Activated CD4-positive, alpha-beta T cell treated with anti-CD3 and anti-CD28 coated beads, Interleukin-2, amount 10 ng/mL, durations not matched to agents 24 days and 14 days (primary cell): ENCODE measurements at regions not wholly inside any gene's neighbourhood (a gene's known extent, or its start where the extent isn't known, plus 50 kb on each side); places are given as distances from the start of the nearest gene placed in this dataset.

Experiments used
- DNase-seq: peaks from one replicate; pipeline ENCODE4 v3.0.0; 2022
- H3K27ac Mint-ChIP-seq: one replicate; pipeline ENCODE4 v1.8.0; 2022; ENCODE audit warnings: mild to moderate bottlenecking, mixed read lengths
- H3K27me3 Mint-ChIP-seq: one replicate; pipeline ENCODE4 v1.8.0; 2022; ENCODE audit warnings: mixed read lengths
- H3K36me3 Mint-ChIP-seq: one replicate; pipeline ENCODE4 v1.8.0; 2022; ENCODE audit warnings: low read depth, mild to moderate bottlenecking, mixed read lengths
- H3K4me1 Mint-ChIP-seq: one replicate; pipeline ENCODE4 v1.8.0; 2021; ENCODE audit warnings: mixed read lengths
- H3K4me3 Mint-ChIP-seq: one replicate; pipeline ENCODE4 v1.8.0; 2022; ENCODE audit warnings: mild to moderate bottlenecking, moderate library complexity, mixed read lengths
- H3K9me3 Mint-ChIP-seq: one replicate; pipeline ENCODE4 v1.8.0; 2021; ENCODE audit warnings: mixed read lengths
- intact Hi-C: fragments of 100-400 bp; cut with micrococcal nuclease; formaldehyde crosslinking; loops from one replicate; pipeline ENCODE4 v1.15.1; 2023

DNA sequence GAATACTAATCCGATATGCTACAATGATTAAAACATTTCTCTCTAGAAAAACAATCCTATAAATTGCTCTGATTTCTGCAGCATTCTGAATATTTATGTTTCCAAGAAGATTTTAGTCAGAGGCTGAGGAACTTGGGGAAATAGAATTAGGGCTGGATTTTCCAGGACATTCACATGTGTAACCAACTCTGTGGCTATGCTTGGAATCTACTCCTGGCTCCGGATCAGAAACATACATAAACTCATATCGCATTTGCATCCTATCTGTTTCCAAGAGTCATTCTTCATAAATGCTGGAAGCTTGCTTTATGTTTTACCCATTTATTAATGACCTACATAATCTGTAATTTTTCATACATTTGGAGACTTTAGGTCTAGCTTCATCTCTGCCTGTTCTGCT, 459.9 kb upstream of the MARCKS start:
- Mint-ChIP-seq H3K27me3 (no peaks in the 10 kb centered on the region), H3K36me3 (no peaks in the 10 kb centered on the region), H3K4me3 (no peak overlapping the region), H3K4me1 (no peaks in the 10 kb centered on the region), H3K9me3 (no peaks in the 10 kb centered on the region), H3K27ac (no peak overlapping the region)
- intact Hi-C loops = no loop called here
- DNase-seq = no peak

DNA sequence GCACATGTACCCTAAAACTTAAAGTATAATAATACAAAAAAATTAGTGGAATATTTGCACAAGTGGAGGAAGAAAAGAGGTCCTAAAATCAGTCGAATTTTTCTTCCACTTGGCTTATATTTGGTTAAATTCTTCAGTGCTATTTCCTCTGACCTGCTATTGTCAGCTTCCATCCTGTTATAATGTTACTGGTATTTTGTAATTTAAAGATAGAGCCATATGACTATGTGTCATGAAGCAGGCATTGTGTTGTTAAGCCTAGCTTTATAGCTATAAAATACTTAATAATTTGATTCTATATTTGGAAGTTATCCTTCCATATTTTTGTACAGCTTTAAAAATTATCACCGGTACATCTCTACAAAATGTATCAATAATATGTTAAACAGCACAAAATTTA, 455.9 kb upstream of the MARCKS start:
- H3K27ac Mint-ChIP-seq = no peak overlapping the region
- no peaks in the 10 kb centered on the region for H3K27me3 Mint-ChIP-seq
- H3K4me1 Mint-ChIP-seq = no peaks in the 10 kb centered on the region
- intact Hi-C loops = no loop called here
- H3K36me3 Mint-ChIP-seq = no peaks in the 10 kb centered on the region
- H3K9me3 Mint-ChIP-seq = no peaks in the 10 kb centered on the region
- no peak for DNase-seq
- H3K4me3 Mint-ChIP-seq = no peak overlapping the region

DNA sequence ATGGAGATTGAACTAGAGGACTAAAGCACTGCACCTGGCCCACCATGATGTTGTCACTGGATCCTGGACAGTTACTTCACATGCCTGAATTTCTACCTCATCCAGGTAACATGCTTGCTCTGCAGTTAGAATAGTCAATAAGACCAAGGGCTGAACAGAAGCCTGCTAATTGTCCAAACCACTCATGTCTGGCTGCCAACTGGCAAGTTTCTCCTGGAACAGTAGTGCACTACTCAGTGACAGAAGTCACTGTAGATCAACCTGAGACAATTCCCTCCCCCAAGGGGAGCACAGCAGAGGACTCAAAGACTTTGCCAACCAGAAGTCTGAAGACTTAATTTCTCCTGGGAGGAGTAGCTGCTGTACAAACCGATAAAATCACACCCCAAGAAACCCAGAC, 454.6 kb upstream of the MARCKS start:
- DNase-seq = no peak
- intact Hi-C loops = no loop called here
- H3K27ac Mint-ChIP-seq = no peak overlapping the region
- no peaks in the 10 kb centered on the region for H3K4me1 Mint-ChIP-seq
- no peaks in the 10 kb centered on the region for H3K36me3 Mint-ChIP-seq
- no peaks in the 10 kb centered on the region for H3K27me3 Mint-ChIP-seq
- no peak overlapping the region for H3K4me3 Mint-ChIP-seq
- no peaks in the 10 kb centered on the region for H3K9me3 Mint-ChIP-seq

DNA sequence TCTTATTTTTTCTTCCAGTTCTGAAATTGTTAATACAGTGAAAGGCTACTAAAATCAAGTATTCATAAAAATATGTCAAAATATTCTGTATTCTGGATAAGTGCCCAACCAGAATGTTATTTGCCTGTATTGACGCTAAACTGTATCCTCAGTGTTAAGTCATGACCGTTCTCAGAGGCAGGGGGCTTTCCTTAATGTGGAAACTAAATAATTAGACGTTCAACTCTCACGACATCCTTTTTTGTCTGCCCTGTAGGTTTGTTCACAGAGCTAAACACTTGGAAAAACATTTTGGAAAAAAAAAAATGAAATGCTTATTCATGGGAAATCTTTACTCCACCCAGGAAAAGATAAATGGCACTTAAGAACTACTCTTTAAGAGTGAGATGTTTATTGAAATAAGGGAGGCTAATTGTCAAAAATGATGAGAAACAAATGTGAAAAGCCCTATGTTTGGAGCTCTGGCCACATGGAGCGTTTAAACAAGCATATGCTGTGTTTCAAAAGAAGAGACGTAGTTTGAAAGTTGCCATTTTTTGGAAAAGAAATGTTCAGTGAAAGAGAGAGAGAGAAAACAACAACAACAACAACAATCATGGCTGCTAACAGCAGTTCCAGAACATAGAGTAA, 453.1 kb upstream of the MARCKS start:
- H3K4me3 Mint-ChIP-seq = no peak overlapping the region
- no peaks in the 10 kb centered on the region for H3K4me1 Mint-ChIP-seq
- H3K9me3 Mint-ChIP-seq = no peaks in the 10 kb centered on the region
- no peaks in the 10 kb centered on the region for H3K27me3 Mint-ChIP-seq
- no peak for DNase-seq
- H3K27ac Mint-ChIP-seq = no peak overlapping the region
- intact Hi-C loops = no loop called here
- no peaks in the 10 kb centered on the region for H3K36me3 Mint-ChIP-seq

DNA sequence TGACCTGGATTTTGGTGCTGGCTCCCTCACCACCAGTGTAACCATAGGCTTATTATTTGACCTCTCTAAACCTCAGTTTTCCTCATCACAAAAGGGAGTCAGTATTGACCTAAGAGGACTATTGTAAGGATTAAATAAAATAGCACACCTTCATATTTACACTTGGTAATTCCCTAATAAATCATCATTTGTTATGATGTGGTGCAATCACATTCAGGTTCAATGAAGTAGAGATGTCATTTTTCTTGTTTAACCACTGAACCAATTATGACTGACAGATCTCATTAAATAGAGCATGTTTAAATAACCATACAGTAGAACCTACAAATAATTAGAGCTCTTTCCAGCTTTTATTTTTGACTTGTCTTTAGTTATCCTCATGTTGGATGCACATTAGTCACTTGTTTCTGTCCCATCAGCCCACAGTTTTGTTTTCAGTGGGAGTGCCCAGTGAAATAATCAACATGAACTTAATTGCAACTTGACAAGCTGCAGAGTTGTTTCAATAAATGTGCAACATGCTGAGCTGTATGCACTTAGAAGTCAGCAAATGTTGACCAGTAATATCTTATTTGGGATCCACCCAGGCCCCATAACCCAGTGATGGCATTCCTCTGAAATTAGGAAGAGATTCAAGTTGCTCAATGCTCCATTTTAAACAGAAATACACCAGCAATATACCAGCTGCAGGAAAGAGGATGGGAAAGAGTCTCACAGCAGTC, 451.7 kb upstream of the MARCKS start:
- Mint-ChIP-seq H3K27ac (no peak overlapping the region), H3K9me3 (no peaks in the 10 kb centered on the region), H3K4me3 (no peak overlapping the region), H3K36me3 (no peaks in the 10 kb centered on the region), H3K27me3 (no peaks in the 10 kb centered on the region), H3K4me1 (no peaks in the 10 kb centered on the region)
- intact Hi-C loops = no loop called here
- DNase-seq = no peak

DNA sequence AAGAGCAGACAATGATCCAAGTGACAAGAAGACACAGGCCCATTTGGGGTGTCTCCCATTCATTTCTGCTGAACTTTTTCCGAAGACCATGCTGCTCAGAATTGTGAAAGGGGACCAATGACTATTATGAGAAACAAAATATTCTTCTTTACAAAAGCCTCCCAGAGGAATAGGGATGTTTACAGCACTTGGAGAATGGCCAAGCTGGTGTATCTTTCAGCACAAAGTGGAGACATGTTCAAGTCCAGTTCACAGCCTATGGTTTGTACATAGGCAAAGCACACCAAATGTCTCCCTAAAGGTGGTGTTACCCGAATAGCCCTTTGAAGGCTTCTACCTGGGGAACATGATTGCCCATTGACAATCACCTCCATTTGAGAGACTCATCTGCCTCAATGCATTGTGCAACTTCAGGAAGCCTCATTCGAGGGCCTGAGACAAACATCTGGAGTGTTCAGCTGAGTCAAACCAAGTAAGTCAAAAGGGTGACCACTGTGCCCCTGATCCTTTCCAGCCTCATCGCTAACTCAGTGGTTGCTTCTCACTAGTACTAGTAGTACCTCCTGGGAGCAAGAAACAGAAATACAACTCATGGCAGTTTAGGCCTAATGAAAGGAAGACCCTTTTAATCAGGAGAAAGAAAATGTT, 451.0 kb upstream of the MARCKS start:
- Mint-ChIP-seq H3K36me3 (no peaks in the 10 kb centered on the region), H3K9me3 (no peaks in the 10 kb centered on the region), H3K27me3 (no peaks in the 10 kb centered on the region), H3K4me1 (no peaks in the 10 kb centered on the region), H3K4me3 (no peak overlapping the region), H3K27ac (no peak overlapping the region)
- no peak for DNase-seq
- intact Hi-C loops = no loop called here

DNA sequence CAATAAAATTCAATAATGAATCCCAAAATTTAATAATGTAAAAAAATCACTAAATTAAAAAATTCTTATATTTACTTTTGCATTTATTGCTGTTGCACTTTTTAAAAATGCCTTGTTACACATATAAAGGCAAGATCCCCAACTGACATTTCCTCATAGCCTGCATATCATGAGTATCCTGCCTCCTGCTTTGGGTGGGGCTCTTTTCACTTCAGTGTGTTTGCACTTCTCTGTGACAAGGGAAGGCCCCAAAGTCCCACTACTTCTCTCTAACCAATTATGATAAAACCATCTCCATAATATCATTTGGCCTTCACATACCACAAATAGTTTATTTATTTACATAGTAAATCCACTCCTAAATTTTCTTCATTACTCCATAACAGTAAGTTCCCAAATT, 446.1 kb upstream of the MARCKS start:
- Mint-ChIP-seq H3K9me3 (no peaks in the 10 kb centered on the region), H3K27ac (no peak overlapping the region), H3K27me3 (no peaks in the 10 kb centered on the region), H3K4me1 (no peaks in the 10 kb centered on the region), H3K36me3 (no peaks in the 10 kb centered on the region), H3K4me3 (no peak overlapping the region)
- intact Hi-C loops = no loop called here
- no peak for DNase-seq

DNA sequence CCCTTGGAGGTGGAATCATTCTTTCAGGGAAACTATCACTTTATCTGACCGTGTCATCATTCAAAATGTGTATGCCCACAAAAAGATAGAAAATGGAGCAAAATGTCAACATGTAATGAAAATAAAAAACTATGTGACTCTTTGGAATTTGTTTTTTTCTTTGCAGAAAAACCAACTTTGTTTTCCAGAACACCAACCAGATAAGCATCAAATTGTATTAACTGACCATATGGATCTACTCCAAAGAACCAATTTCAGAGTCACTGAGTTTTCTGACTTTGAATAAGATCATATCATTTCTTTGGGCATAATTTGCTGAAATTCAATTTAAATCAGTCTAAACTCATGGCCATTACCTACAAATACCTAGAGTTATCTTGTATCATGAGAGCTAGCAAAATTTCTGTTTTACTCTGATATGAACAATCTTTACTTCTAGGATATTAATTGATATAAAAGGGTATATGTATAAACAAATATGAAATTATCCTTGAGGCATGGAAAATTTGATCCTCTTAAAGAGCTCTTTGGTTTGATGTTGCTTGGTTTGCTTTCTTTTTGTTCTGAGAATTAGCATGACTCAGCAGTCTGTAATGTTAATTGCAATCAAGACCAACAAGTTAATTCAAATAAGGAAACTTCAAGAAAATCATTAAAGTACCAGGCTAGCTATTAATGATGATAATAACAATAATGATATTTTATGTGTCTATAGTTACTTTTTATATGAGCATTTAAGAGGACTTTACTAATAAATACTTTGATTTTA, 444.4 kb upstream of the MARCKS start:
- no peak for DNase-seq
- Mint-ChIP-seq H3K27ac (no peak overlapping the region), H3K4me1 (no peaks in the 10 kb centered on the region), H3K36me3 (no peaks in the 10 kb centered on the region), H3K27me3 (no peaks in the 10 kb centered on the region), H3K9me3 (no peaks in the 10 kb centered on the region), H3K4me3 (no peak overlapping the region)
- intact Hi-C loops = no loop called here

DNA sequence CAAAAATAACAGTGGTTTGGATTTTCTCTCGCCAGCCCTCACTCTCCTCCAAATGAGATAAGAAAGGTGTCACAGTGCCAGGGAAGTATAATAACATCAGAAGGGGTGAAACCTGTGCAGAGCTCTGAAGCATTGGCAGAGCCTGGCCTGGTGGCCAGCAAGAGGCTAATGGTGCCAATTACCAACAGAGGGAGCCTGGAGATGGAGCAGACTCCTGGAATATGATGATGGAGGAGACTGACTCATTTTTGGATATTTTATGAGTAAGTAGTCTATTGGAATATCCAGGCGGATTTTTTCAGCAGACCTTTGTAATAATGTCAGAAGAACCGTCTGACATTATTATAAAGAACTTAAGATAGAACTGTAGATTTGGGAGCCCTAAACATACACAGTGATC, 442.6 kb upstream of the MARCKS start:
- H3K27me3 Mint-ChIP-seq = no peaks in the 10 kb centered on the region
- H3K4me1 Mint-ChIP-seq = no peaks in the 10 kb centered on the region
- H3K4me3 Mint-ChIP-seq = no peak overlapping the region
- intact Hi-C loops = no loop called here
- H3K9me3 Mint-ChIP-seq = no peaks in the 10 kb centered on the region
- H3K36me3 Mint-ChIP-seq = no peaks in the 10 kb centered on the region
- H3K27ac Mint-ChIP-seq = no peak overlapping the region
- DNase-seq = no peak

DNA sequence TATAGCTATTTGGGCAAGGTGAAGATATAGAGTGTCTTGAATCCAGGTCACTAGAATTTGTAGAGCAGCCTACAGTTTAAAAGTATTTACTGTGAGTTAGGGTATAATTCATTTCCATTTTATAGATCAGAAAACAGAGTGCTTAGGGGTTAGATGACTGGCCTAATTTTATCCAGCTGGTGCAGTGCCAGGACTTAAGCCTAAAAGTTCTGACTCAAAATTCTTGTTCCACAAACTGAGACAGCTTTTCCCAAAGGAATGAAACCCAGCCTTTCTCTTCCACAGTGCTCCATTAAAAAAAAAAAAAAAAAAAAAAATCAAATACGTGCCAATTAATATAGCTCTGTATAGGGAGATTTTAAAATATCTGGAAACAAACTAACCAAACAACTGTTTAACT, 441.0 kb upstream of the MARCKS start:
- H3K27ac Mint-ChIP-seq = no peak overlapping the region
- intact Hi-C loops = no loop called here
- no peaks in the 10 kb centered on the region for H3K36me3 Mint-ChIP-seq
- DNase-seq = no peak
- H3K9me3 Mint-ChIP-seq = no peaks in the 10 kb centered on the region
- no peak overlapping the region for H3K4me3 Mint-ChIP-seq
- no peaks in the 10 kb centered on the region for H3K4me1 Mint-ChIP-seq
- no peaks in the 10 kb centered on the region for H3K27me3 Mint-ChIP-seq

DNA sequence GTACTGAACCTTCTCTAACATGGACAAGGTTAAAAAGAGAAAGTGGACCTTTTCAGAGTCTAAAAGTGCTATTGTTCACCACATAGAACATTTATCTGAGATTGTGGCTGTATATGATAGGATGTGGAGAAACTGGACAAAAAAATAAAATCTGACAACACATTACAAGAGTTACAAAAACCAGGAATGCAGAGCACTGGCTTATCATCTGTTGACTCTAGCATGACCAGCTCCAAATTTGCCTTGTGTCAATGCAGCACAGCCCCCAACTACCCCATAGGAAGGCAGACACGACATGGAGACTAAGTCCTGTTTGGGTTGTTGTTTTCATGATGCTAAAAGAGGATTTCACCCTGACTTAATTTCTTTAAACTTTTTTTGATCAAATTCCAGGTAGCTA, 436.9 kb upstream of the MARCKS start:
- Mint-ChIP-seq H3K36me3 (no peaks in the 10 kb centered on the region), H3K27ac (no peak overlapping the region)

DNA sequence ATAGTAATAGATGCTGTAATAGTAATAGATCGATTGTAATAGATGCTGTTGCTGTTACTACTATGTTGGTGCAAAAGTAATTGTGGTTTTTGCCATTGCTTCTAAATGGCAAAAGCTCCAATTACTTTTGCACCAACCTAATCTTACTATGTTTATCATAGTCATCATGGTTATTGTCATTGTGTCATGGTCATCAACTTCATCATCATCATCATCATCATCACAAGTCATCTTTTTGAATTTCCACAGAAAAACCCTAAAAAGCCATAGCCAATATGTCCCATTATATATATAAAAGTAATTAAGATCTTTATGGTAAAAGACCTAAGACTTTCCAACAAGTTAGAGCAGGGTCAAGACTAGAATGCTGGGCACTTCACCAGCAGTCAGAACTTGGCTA, 435.1 kb upstream of the MARCKS start:
- DNase-seq = no peak
- Mint-ChIP-seq H3K36me3 (no peaks in the 10 kb centered on the region), H3K27me3 (no peaks in the 10 kb centered on the region), H3K4me1 (no peaks in the 10 kb centered on the region), H3K27ac (no peak overlapping the region), H3K9me3 (no peaks in the 10 kb centered on the region), H3K4me3 (no peak overlapping the region)
- intact Hi-C loops = no loop called here

More for the DNA sequence above, 436.9 kb upstream of the MARCKS start:
- Mint-ChIP-seq H3K4me3 (no peak overlapping the region), H3K27me3 (no peaks in the 10 kb centered on the region), H3K4me1 (no peaks in the 10 kb centered on the region), H3K9me3 (no peaks in the 10 kb centered on the region)
- no peak for DNase-seq
- intact Hi-C loops = no loop called here

DNA sequence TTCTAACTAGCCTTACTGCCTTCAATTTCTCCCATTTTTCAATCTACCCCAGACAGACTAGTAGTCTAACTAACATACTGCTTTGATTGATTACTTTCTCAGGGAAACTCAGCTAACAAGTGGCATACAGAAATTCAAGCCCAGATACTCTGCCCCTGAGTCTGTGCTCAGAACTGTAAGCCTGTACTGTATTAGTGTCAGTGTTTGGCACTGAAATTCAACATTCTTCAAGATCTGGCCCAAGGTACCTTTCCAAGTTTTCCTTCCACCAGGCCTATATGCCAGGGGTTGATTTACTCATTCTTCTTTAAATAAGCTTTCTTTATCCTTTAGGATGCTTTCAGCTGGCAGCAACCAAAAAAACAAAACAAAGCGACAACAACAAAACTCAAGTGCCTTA, 433.2 kb upstream of the MARCKS start:
- DNase-seq = no peak
- H3K4me1 Mint-ChIP-seq = no peaks in the 10 kb centered on the region
- no peaks in the 10 kb centered on the region for H3K9me3 Mint-ChIP-seq

DNA sequence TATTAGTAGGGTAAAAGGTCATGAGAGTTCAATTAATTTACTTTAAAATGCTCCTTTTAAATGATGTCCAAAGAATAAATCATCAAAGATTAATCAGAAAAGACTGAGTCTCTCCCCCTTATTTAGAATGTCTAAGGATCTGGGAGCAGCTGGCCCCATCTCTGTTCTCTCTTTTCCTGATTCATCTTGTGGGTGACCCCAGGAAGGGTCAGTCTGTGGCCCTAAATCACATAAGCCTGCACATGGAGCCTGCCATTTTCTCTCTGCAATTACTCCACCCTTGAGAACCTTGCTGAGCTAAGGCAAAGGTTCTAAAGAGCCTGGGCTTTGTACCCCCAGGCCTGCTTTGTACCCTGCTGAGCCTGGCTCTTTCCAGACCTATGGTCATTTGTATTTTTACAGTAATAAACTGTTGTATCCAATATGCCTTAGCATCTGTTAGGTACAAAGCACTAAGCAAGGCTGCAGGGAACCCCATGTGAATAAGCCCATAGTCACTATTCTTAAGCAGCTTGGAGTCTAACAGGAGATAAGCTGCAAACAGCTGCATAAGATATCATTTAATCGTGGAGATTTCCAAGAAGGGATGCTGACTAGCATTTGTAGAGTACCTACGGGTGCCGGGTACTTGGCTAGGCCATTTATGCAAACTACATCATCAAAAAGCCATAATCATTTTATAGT, 431.0 kb upstream of the MARCKS start:
- H3K27me3 Mint-ChIP-seq = no peaks in the 10 kb centered on the region
- peak; percentile 9 for DNase-seq
- H3K9me3 Mint-ChIP-seq = no peaks in the 10 kb centered on the region
- H3K4me1 Mint-ChIP-seq = no peaks in the 10 kb centered on the region
- no peak overlapping the region for H3K27ac Mint-ChIP-seq
- intact Hi-C loops = no loop called here
- no peaks in the 10 kb centered on the region for H3K36me3 Mint-ChIP-seq
- no peak overlapping the region for H3K4me3 Mint-ChIP-seq

More for the DNA sequence above, 433.2 kb upstream of the MARCKS start:
- H3K27ac Mint-ChIP-seq = no peak overlapping the region
- no peaks in the 10 kb centered on the region for H3K27me3 Mint-ChIP-seq
- intact Hi-C loops = no loop called here
- H3K4me3 Mint-ChIP-seq = no peak overlapping the region
- no peaks in the 10 kb centered on the region for H3K36me3 Mint-ChIP-seq
